ENCODE measurements at regions not wholly inside any gene's neighbourhood (a gene's known extent, or its start where the extent isn't known, plus 50 kb on each side); places are given as distances from the start of the nearest gene placed in this dataset.

- TF ChIP-seq HSF1 (IDR thresholded peaks at IDR 0.05; ENCODE audit: low read depth, low read length) = no peak
- no peak for TF ChIP-seq CEBPZ (IDR thresholded peaks at IDR 0.05; ENCODE audit: low read depth, low read length)
- TF ChIP-seq FOXM1 (IDR thresholded peaks at IDR 0.05; ENCODE audit: low read depth, low read length) = no peak
- no peak for TF ChIP-seq MEF2B (IDR thresholded peaks at IDR 0.05; ENCODE audit: partially characterized antibody, poor library complexity, severe bottlenecking)
- no peak for TF ChIP-seq SP1 (IDR thresholded peaks at IDR 0.05; ENCODE audit: low read depth, low read length)
- no peak for TF ChIP-seq SREBF1 (IDR thresholded peaks at IDR 0.05; ENCODE audit: low read length)
- no peak for TF ChIP-seq TCF7 (IDR thresholded peaks at IDR 0.05; ENCODE audit: borderline replicate concordance)
Measured at GRCh38 chr3:110968076-110968475, 103.5 kb upstream of the NECTIN3 start (continued).

Data from GM12878 (cell line).